MM.1S (cell line): ENCODE measurements at regions not wholly inside any gene's neighbourhood (a gene's known extent, or its start where the extent isn't known, plus 50 kb on each side); places are given as distances from the start of the nearest gene placed in this dataset.

ENCODE experiments used
- DNase-seq: peaks from one replicate; pipeline ENCODE4 v3.0.0-alpha.2; 2015
- H2AFZ ChIP-seq: fragments of 300-600 bp; sonication (generic); 2 replicates; pipeline ENCODE4 v1.6.0; 2016; ENCODE audit warnings: antibody characterized with exemption, low read length
- H3F3A ChIP-seq: fragments of 300-600 bp; sonication (generic); 2 replicates; pipeline ENCODE4 v1.6.1; 2016; ENCODE audit warnings: mild to moderate bottlenecking, antibody characterized with exemption, low read length, moderate library complexity, mixed read lengths; ENCODE audit not compliant: insufficient read depth
- H3K27ac ChIP-seq: fragments of 300-600 bp; sonication (generic); 2 replicates; pipeline ENCODE4 v1.5.1; 2016; ENCODE audit warnings: mild to moderate bottlenecking, low read length
- H3K27me3 ChIP-seq: fragments of 300-600 bp; sonication (generic); replicated peaks from 2 replicates; pipeline ENCODE4 v1.6.0; 2016; ENCODE audit warnings: low read length; ENCODE audit not compliant: insufficient read depth
- H3K36me3 ChIP-seq: fragments of 300-600 bp; sonication (generic); replicated peaks from 2 replicates; pipeline ENCODE4 v1.6.1; 2016; ENCODE audit warnings: mild to moderate bottlenecking, low read length, mixed read lengths; ENCODE audit not compliant: insufficient read depth
- H3K4me1 ChIP-seq: fragments of 300-600 bp; sonication (generic); 2 replicates; pipeline ENCODE4 v1.6.1; 2016; ENCODE audit warnings: low read length, mixed read lengths
- H3K4me2 ChIP-seq: fragments of 300-600 bp; sonication (generic); 2 replicates; pipeline ENCODE4 v1.6.0; 2016; ENCODE audit warnings: low read depth, low read length
- H3K4me3 ChIP-seq: fragments of 300-600 bp; sonication (generic); 2 replicates; pipeline ENCODE4 v1.5.1; 2016; ENCODE audit warnings: low read length, mixed read lengths
- H3K79me2 ChIP-seq: fragments of 300-600 bp; sonication (generic); 2 replicates; pipeline ENCODE4 v1.6.1; 2016; ENCODE audit warnings: mixed run types, low read length, mixed read lengths
- H3K9ac ChIP-seq: fragments of 300-600 bp; sonication (generic); 2 replicates; pipeline ENCODE4 v1.6.1; 2016; ENCODE audit warnings: low read length, mixed read lengths
- H3K9me2 ChIP-seq: fragments of 300-600 bp; sonication (generic); replicated peaks from 2 replicates; pipeline ENCODE4 v1.6.1; 2016; ENCODE audit warnings: mild to moderate bottlenecking, low read length, mixed read lengths; ENCODE audit not compliant: insufficient read depth
- H3K9me3 ChIP-seq: fragments of 300-600 bp; sonication (generic); replicated peaks from 2 replicates; pipeline ENCODE4 v1.6.1; 2016; ENCODE audit warnings: mild to moderate bottlenecking, low read length, mixed read lengths; ENCODE audit not compliant: insufficient read depth
- H4K20me1 ChIP-seq: fragments of 300-600 bp; sonication (generic); 2 replicates; pipeline ENCODE4 v1.6.1; 2016; ENCODE audit warnings: mild to moderate bottlenecking, low read length, moderate library complexity, mixed read lengths; ENCODE audit not compliant: insufficient read depth
- CTCF ChIP-seq: fragments of 300-600 bp; sonication (generic); IDR thresholded peaks from 2 replicates; pipeline ENCODE4 v1.5.1; 2016; ENCODE audit warnings: antibody characterized with exemption, low read length, mixed read lengths
- EZH2 ChIP-seq: fragments of 300-600 bp; sonication (generic); optimal IDR thresholded peaks from 2 replicates; pipeline ENCODE3; 2017; ENCODE audit warnings: low read depth, mild to moderate bottlenecking, antibody characterized with exemption, low read length, mixed read lengths
- EZH2phosphoT487 ChIP-seq: fragments of 300-600 bp; sonication (generic); IDR thresholded peaks from 2 replicates; pipeline ENCODE4 v1.6.1; 2018; ENCODE audit warnings: antibody characterized with exemption, low read length

- Histone ChIP-seq H3K4me1 (no peaks in the 10 kb centered on the region), H3F3A (no peaks in the 10 kb centered on the region), H3K9me2 (no peaks in the 10 kb centered on the region), H3K36me3 (no peaks in the 10 kb centered on the region), H4K20me1 (no peaks in the 10 kb centered on the region), H3K79me2 (no peaks in the 10 kb centered on the region), H3K27ac (no peak overlapping the region), H3K9me3 (no peaks in the 10 kb centered on the region), H3K27me3 (no peaks in the 10 kb centered on the region), H2AFZ (no peak overlapping the region), H3K4me3 (no peak overlapping the region), H3K9ac (no peak overlapping the region), H3K4me2 (no peak overlapping the region)
- TF ChIP-seq EZH2phosphoT487, result no peak
- DNase-seq, result no peak
These were observed 135.9 kb downstream of the ELAPOR2 start for GRCh38 chr7:86923527-86923926.

GRCh38 chr7:86920154-86920553 is 139.3 kb downstream of the ELAPOR2 start:
- Histone ChIP-seq H2AFZ (no peak overlapping the region), H3K79me2 (no peaks in the 10 kb centered on the region), H3K36me3 (no peaks in the 10 kb centered on the region), H3F3A (no peaks in the 10 kb centered on the region), H3K9me3 (no peaks in the 10 kb centered on the region), H3K4me3 (no peak overlapping the region), H3K9ac (no peak overlapping the region), H3K9me2 (no peaks in the 10 kb centered on the region), H3K27ac (no peak overlapping the region), H4K20me1 (no peaks in the 10 kb centered on the region), H3K27me3 (no peaks in the 10 kb centered on the region), H3K4me1 (no peaks in the 10 kb centered on the region), H3K4me2 (no peak overlapping the region)
- TF ChIP-seq EZH2phosphoT487, result no peak
- no peak for TF ChIP-seq CTCF
- no peak for TF ChIP-seq EZH2
- DNase-seq, result no peak

GRCh38 chr7:86918245-86918644 is 141.2 kb downstream of the ELAPOR2 start:
- H3K27me3 ChIP-seq, result no peaks in the 10 kb centered on the region
- H3K27ac ChIP-seq, result no peak overlapping the region
- H3K9me3 ChIP-seq, result no peaks in the 10 kb centered on the region
- H3K9ac ChIP-seq, result no peak overlapping the region
- H3F3A ChIP-seq, result no peaks in the 10 kb centered on the region
- H3K4me2 ChIP-seq, result no peak overlapping the region
- no peaks in the 10 kb centered on the region for H3K9me2 ChIP-seq
- no peaks in the 10 kb centered on the region for H3K79me2 ChIP-seq
- DNase-seq, result no peak
- no peak overlapping the region for H3K4me3 ChIP-seq
- TF ChIP-seq EZH2 (no peak), CTCF (no peak), EZH2phosphoT487 (no peak)
- no peaks in the 10 kb centered on the region for H4K20me1 ChIP-seq
- no peaks in the 10 kb centered on the region for H3K4me1 ChIP-seq
- H2AFZ ChIP-seq, result no peak overlapping the region
- H3K36me3 ChIP-seq, result no peaks in the 10 kb centered on the region

- Histone ChIP-seq H3K4me2 (no peak overlapping the region), H3K36me3 (no peaks in the 10 kb centered on the region), H3K9me2 (no peaks in the 10 kb centered on the region), H3K4me3 (no peak overlapping the region), H2AFZ (no peak overlapping the region), H3K9ac (no peak overlapping the region), H4K20me1 (no peaks in the 10 kb centered on the region), H3K27ac (no peak overlapping the region), H3K9me3 (no peaks in the 10 kb centered on the region), H3K27me3 (no peaks in the 10 kb centered on the region), H3K79me2 (no peaks in the 10 kb centered on the region), H3K4me1 (no peaks in the 10 kb centered on the region), H3F3A (no peaks in the 10 kb centered on the region)
- DNase-seq, result no peak
- TF ChIP-seq EZH2phosphoT487 (no peak), EZH2 (no peak), CTCF (no peak)
These were observed 143.1 kb downstream of the ELAPOR2 start for GRCh38 chr7:86916277-86916825.
